ENCODE measurements at regions not wholly inside any gene's neighbourhood (a gene's known extent, or its start where the extent isn't known, plus 50 kb on each side); places are given as distances from the start of the nearest gene placed in this dataset.

GRCh38 chr11:115100706-115101105 lies 403.5 kb downstream of the CADM1 start:
- TF ChIP-seq CTCF (IDR thresholded peaks at IDR 0.05; ENCODE audit: low read depth, low read length), result no peak
- TF ChIP-seq EZH2phosphoT487 (IDR thresholded peaks at IDR 0.05; ENCODE audit: low read depth), result no peak
